DOHH2 (cell line): ENCODE measurements at regions not wholly inside any gene's neighbourhood (a gene's known extent, or its start where the extent isn't known, plus 50 kb on each side); places are given as distances from the start of the nearest gene placed in this dataset.

Source experiments
- CTCF ChIP-seq: fragments of 200-600 bp; sonication (generic); IDR thresholded peaks from one replicate; pipeline ENCODE4 v1.5.1; 2014; ENCODE audit warnings: antibody characterized with exemption, mild to moderate bottlenecking, low read depth, low read length; ENCODE audit not compliant: poor library complexity, severe bottlenecking
- EZH2phosphoT487 ChIP-seq: fragments of 200-600 bp; sonication (generic); IDR thresholded peaks from 2 replicates; pipeline ENCODE4 v1.6.1; 2017; ENCODE audit warnings: borderline replicate concordance, mild to moderate bottlenecking, antibody characterized with exemption, low read length, moderate library complexity, mixed read lengths

- TF ChIP-seq EZH2phosphoT487 (no peak), CTCF (no peak)
Observed at GRCh38 chr4:3643518-3644433, 111.6 kb upstream of the LRPAP1 start.
